PC-3 (cell line): ENCODE measurements at regions not wholly inside any gene's neighbourhood (a gene's known extent, or its start where the extent isn't known, plus 50 kb on each side); places are given as distances from the start of the nearest gene placed in this dataset.

ENCODE experiments used
- EZH2 ChIP-seq: fragments of 300-600 bp; sonication (generic); IDR thresholded peaks from one replicate; pipeline ENCODE4 v1.6.1; 2017; ENCODE audit warnings: antibody characterized with exemption, mild to moderate bottlenecking, low read length; ENCODE audit not compliant: unreplicated experiment
- EZH2phosphoT487 ChIP-seq: fragments of 300-600 bp; sonication (generic); IDR thresholded peaks from 2 replicates; pipeline ENCODE4 v1.6.1; 2018; ENCODE audit warnings: mild to moderate bottlenecking, antibody characterized with exemption, low read length, borderline replicate concordance
- TF ChIP-seq, protein P1 (sequence below): fragments of 300-600 bp; sonication (generic); conservative IDR thresholded peaks from 2 replicates; pipeline ENCODE4 v1.5.1; 2017; ENCODE audit warnings: antibody characterized with exemption, low read depth, mild to moderate bottlenecking, low read length

- TF ChIP-seq, protein P1, sequence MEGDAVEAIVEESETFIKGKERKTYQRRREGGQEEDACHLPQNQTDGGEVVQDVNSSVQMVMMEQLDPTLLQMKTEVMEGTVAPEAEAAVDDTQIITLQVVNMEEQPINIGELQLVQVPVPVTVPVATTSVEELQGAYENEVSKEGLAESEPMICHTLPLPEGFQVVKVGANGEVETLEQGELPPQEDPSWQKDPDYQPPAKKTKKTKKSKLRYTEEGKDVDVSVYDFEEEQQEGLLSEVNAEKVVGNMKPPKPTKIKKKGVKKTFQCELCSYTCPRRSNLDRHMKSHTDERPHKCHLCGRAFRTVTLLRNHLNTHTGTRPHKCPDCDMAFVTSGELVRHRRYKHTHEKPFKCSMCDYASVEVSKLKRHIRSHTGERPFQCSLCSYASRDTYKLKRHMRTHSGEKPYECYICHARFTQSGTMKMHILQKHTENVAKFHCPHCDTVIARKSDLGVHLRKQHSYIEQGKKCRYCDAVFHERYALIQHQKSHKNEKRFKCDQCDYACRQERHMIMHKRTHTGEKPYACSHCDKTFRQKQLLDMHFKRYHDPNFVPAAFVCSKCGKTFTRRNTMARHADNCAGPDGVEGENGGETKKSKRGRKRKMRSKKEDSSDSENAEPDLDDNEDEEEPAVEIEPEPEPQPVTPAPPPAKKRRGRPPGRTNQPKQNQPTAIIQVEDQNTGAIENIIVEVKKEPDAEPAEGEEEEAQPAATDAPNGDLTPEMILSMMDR = no peak
- TF ChIP-seq EZH2 = no peak
- TF ChIP-seq EZH2phosphoT487 = no peak
These were observed 109.5 kb upstream of the TOP3B start for GRCh38 chr22:22092101-22092500.
